ENCODE measurements at regions not wholly inside any gene's neighbourhood (a gene's known extent, or its start where the extent isn't known, plus 50 kb on each side); places are given as distances from the start of the nearest gene placed in this dataset.

GRCh38 chrX:117532339-117532738 lies 584.3 kb downstream of the KLHL13 start:
- no peak for TF ChIP-seq POLR2A (IDR thresholded peaks at IDR 0.05; ENCODE audit: low read length)
- no peak for TF ChIP-seq GATA1 (IDR thresholded peaks at IDR 0.05; ENCODE audit: low read depth, low read length)

All from erythroblast (primary cell).